HCT116 (cell line): ENCODE measurements at regions not wholly inside any gene's neighbourhood (a gene's known extent, or its start where the extent isn't known, plus 50 kb on each side); places are given as distances from the start of the nearest gene placed in this dataset.

Experiments
- ATAC-seq: fragments of 200-7000 bp; cut with Tn5 transposase; 2 replicates; pipeline ENCODE4 v1.9.1; 2020; ENCODE audit warnings: mild to moderate bottlenecking, moderate library complexity
- BruUV-seq: library from RNA; stranded (reverse); fragments of 400-500 nt; replicated peaks from 2 replicates; lab custom pipeline; 2021; lab: Mats Ljungman, UMichigan
- CTCF ChIA-PET: fragments of 300-600 bp; sonication (Branson Sonifier 250); formaldehyde crosslinking; loops from one replicate; lab custom pipeline; 2021; ENCODE audit warnings: antibody characterized with exemption; lab: Charles Lee
- POLR2A ChIA-PET: fragments of 300-600, 350-600 bp; sonication (Branson Sonifier 250); formaldehyde crosslinking; loops from one replicate; lab custom pipeline; 2021; ENCODE audit warnings: antibody characterized with exemption; lab: Charles Lee
- RAD21 ChIA-PET, 2 experiments: fragments of 300-600 bp; sonication (Branson Sonifier 250); formaldehyde crosslinking; loops; one replicate each; lab custom pipeline; 2023; ENCODE audit warnings: low total read pairs in 2 of 2; ENCODE audit not compliant: uncharacterized antibody in 2 of 2, unreplicated experiment in 2 of 2, low non-redundant PET in 1 of 2; lab: Charles Lee
- DNase-seq: peaks from one replicate; pipeline ENCODE4 v3.0.0-alpha.2; 2010; ENCODE audit warnings: low read depth, low spot score
- H2AFZ ChIP-seq: fragments of 200-600 bp; shearing (Covaris generic), sonication (generic); 2 replicates; pipeline ENCODE4 v1.6.1; 2017; ENCODE audit warnings: low read depth, mixed run types, mixed read lengths, antibody characterized with exemption, low read length; ENCODE audit not compliant: poor library complexity, severe bottlenecking
- H3K27ac ChIP-seq: 2 replicates; pipeline ENCODE4 v1.5.1; 2012; ENCODE audit warnings: low read depth, low read length
- H3K27me3 ChIP-seq: fragments of 200-600 bp; sonication (generic); 2 replicates; pipeline ENCODE4 v1.6.1; 2016; ENCODE audit warnings: mixed run types, low read length, mixed read lengths; ENCODE audit not compliant: insufficient read depth
- H3K36me3 ChIP-seq, 2 experiments: fragments of 200-500 bp in 1 of 2; fragments of 200-600 bp in 1 of 2; sonication (Bioruptor generic) in 1 of 2; sonication (generic) in 1 of 2; 2 replicates each; pipeline versions ENCODE4 v1.5.1 to v1.6.1; 2014 to 2016; ENCODE audit warnings: low read length in 2 of 2, inconsistent platforms in 1 of 2, mixed read lengths in 1 of 2, mixed run types in 1 of 2; ENCODE audit not compliant: insufficient read depth in 2 of 2, control insufficient read depth in 1 of 2
- H3K4me1 ChIP-seq, 2 experiments: fragments of 200-600 bp in 1 of 2; sonication (generic) in 1 of 2; 2 replicates each; pipeline versions ENCODE4 v1.5.1 to v1.6.1; 2012 to 2017; ENCODE audit warnings: low read length in 2 of 2, inconsistent platforms in 1 of 2, mild to moderate bottlenecking in 1 of 2, mixed read lengths in 1 of 2, mixed run types in 1 of 2, moderate library complexity in 1 of 2; ENCODE audit not compliant: insufficient read depth in 2 of 2, control insufficient read depth in 1 of 2
- H3K4me2 ChIP-seq: fragments of 200-600 bp; sonication (generic); 2 replicates; pipeline ENCODE4 v1.6.1; 2017; ENCODE audit warnings: mixed run types, low read length, mixed read lengths
- H3K4me3 ChIP-seq, 2 experiments: fragments of 200-600 bp in 1 of 2; sonication (generic) in 1 of 2; replicated peaks in 1 of 2; 2 replicates each; pipeline ENCODE4 v1.5.1; 2011 to 2016; ENCODE audit warnings: low read length in 2 of 2, control low read depth in 1 of 2, low read depth in 1 of 2, mild to moderate bottlenecking in 1 of 2, mixed read lengths in 1 of 2, mixed run types in 1 of 2
- H3K79me2 ChIP-seq: fragments of 200-600 bp; sonication (generic); 2 replicates; pipeline ENCODE4 v1.6.1; 2017; ENCODE audit warnings: mild to moderate bottlenecking, mixed run types, low read length, moderate library complexity, mixed read lengths; ENCODE audit not compliant: insufficient read depth
- H3K9ac ChIP-seq: fragments of 200-600 bp; sonication (generic); 2 replicates; pipeline ENCODE4 v1.6.1; 2016; ENCODE audit warnings: low read length, mixed read lengths
- H3K9me2 ChIP-seq: fragments of 200-600 bp; sonication (generic), shearing (Covaris generic); 2 replicates; pipeline ENCODE4 v1.6.1; 2017; ENCODE audit warnings: mixed run types, mild to moderate bottlenecking, moderate library complexity; ENCODE audit not compliant: insufficient read depth
- H3K9me3 ChIP-seq, 2 experiments: fragments of 200-500 bp in 1 of 2; fragments of 200-600 bp in 1 of 2; sonication (Bioruptor generic) in 1 of 2; sonication (generic) in 1 of 2; 2 replicates each; pipeline ENCODE4 v1.6.1; 2014 to 2017; ENCODE audit warnings: low read length in 2 of 2, mixed read lengths in 2 of 2, inconsistent platforms in 1 of 2, low read depth in 1 of 2, mild to moderate bottlenecking in 1 of 2, mixed run types in 1 of 2, moderate library complexity in 1 of 2; ENCODE audit not compliant: control insufficient read depth in 1 of 2, insufficient read depth in 1 of 2
- H4K20me1 ChIP-seq: fragments of 200-600 bp; sonication (generic), shearing (Covaris generic); 2 replicates; pipeline ENCODE4 v1.6.1; 2017; ENCODE audit warnings: mixed run types, mild to moderate bottlenecking, moderate library complexity; ENCODE audit not compliant: insufficient read depth
- CBX3 ChIP-seq: IDR thresholded peaks from 2 replicates; pipeline ENCODE4 v1.6.1; 2012; ENCODE audit warnings: low read depth
- CEBPB ChIP-seq: IDR thresholded peaks from 2 replicates; pipeline ENCODE4 v1.6.1; 2012; ENCODE audit warnings: low read depth
- CTCF ChIP-seq, 3 experiments: fragments of 200-600 bp in 1 of 3; sonication (generic) in 1 of 3; IDR thresholded peaks in 2 of 3; conservative IDR thresholded peaks in 1 of 3; 2 replicates each; pipeline ENCODE4 v1.5.1; 2012 to 2017; ENCODE audit warnings: low read depth in 2 of 3, low read length in 2 of 3, antibody characterized with exemption in 1 of 3, borderline replicate concordance in 1 of 3, control low read depth in 1 of 3, mild to moderate bottlenecking in 1 of 3, mixed read lengths in 1 of 3, mixed run types in 1 of 3, moderate library complexity in 1 of 3; ENCODE audit not compliant: insufficient read depth in 1 of 3
- FOSL1 ChIP-seq: IDR thresholded peaks from 2 replicates; pipeline ENCODE4 v1.6.1; 2012; ENCODE audit warnings: low read depth
- JUND ChIP-seq: IDR thresholded peaks from 2 replicates; pipeline ENCODE4 v1.6.1; 2012
- POLR2A ChIP-seq: IDR thresholded peaks from 2 replicates; pipeline ENCODE4 v1.7.0; 2011; ENCODE audit warnings: borderline replicate concordance; ENCODE audit not compliant: insufficient read depth, insufficient read length; ENCODE audit errors: extremely low read depth
- RAD21 ChIP-seq: IDR thresholded peaks from 2 replicates; pipeline ENCODE4 v1.6.1; 2012; ENCODE audit warnings: low read depth, mild to moderate bottlenecking
- SRF ChIP-seq: IDR thresholded peaks from 2 replicates; pipeline ENCODE4 v1.6.1; 2012; ENCODE audit warnings: low read depth
- intact Hi-C: fragments of 100-400 bp; cut with micrococcal nuclease; formaldehyde crosslinking; loops from 2 replicates; pipeline ENCODE4 v1.10.0; 2022
- TF ChIP-seq, protein P1 (sequence below): IDR thresholded peaks from 2 replicates; pipeline ENCODE4 v1.6.1; 2011; ENCODE audit warnings: mild to moderate bottlenecking, low read length, moderate library complexity; ENCODE audit not compliant: insufficient replicate concordance; ENCODE audit errors: extremely low read depth
- TF ChIP-seq, protein P2 (sequence below): IDR thresholded peaks from 2 replicates; pipeline ENCODE4 v1.6.1; 2012; ENCODE audit warnings: low read depth

- peak overlapping the region; percentile 96 for H2AFZ ChIP-seq
- H3K4me2 ChIP-seq = peak overlapping the region; percentile 47
- intact Hi-C loops = loop anchor here (1.0 to 10.0 kb wide), 3 partner anchors 567 to 1140 kb away; no protein-coding TSS in a partner anchor
These were observed 165.2 kb downstream of the SH3BP4 start for GRCh38 chr2:235116885-235117492.

More at GRCh38 chr2:235116885-235117492, 165.2 kb downstream of the SH3BP4 start:
- no peaks in the 10 kb centered on the region for H3K9me2 ChIP-seq
- no peaks in the 10 kb centered on the region for H4K20me1 ChIP-seq
- no peak overlapping the region for H3K27ac ChIP-seq
- no peaks in the 10 kb centered on the region for H3K79me2 ChIP-seq
- TF ChIP-seq, protein P1, sequence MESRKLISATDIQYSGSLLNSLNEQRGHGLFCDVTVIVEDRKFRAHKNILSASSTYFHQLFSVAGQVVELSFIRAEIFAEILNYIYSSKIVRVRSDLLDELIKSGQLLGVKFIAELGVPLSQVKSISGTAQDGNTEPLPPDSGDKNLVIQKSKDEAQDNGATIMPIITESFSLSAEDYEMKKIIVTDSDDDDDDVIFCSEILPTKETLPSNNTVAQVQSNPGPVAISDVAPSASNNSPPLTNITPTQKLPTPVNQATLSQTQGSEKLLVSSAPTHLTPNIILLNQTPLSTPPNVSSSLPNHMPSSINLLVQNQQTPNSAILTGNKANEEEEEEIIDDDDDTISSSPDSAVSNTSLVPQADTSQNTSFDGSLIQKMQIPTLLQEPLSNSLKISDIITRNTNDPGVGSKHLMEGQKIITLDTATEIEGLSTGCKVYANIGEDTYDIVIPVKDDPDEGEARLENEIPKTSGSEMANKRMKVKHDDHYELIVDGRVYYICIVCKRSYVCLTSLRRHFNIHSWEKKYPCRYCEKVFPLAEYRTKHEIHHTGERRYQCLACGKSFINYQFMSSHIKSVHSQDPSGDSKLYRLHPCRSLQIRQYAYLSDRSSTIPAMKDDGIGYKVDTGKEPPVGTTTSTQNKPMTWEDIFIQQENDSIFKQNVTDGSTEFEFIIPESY = no peak
- TF ChIP-seq FOSL1 (0 out of 2 replicates have a peak, but pooled peaks have one; percentile 6), JUND (no peak), SRF (no peak), CTCF (IDR thresholded peaks at IDR 0.05 in 2 of 3, conservative IDR thresholded peaks at IDR 0.05 in 1 of 3; ENCODE audit: borderline replicate concordance in 1 of 3, insufficient read depth in 1 of 3, low read depth in 2 of 3, low read length in 2 of 3) (peak; percentile 35 to 82 (median 76); a peak in 5 of 6 replicates), RAD21 (peak; percentile 92), POLR2A (no peak), CEBPB (no peak), CBX3 (no peak)
- TF ChIP-seq, protein P2, sequence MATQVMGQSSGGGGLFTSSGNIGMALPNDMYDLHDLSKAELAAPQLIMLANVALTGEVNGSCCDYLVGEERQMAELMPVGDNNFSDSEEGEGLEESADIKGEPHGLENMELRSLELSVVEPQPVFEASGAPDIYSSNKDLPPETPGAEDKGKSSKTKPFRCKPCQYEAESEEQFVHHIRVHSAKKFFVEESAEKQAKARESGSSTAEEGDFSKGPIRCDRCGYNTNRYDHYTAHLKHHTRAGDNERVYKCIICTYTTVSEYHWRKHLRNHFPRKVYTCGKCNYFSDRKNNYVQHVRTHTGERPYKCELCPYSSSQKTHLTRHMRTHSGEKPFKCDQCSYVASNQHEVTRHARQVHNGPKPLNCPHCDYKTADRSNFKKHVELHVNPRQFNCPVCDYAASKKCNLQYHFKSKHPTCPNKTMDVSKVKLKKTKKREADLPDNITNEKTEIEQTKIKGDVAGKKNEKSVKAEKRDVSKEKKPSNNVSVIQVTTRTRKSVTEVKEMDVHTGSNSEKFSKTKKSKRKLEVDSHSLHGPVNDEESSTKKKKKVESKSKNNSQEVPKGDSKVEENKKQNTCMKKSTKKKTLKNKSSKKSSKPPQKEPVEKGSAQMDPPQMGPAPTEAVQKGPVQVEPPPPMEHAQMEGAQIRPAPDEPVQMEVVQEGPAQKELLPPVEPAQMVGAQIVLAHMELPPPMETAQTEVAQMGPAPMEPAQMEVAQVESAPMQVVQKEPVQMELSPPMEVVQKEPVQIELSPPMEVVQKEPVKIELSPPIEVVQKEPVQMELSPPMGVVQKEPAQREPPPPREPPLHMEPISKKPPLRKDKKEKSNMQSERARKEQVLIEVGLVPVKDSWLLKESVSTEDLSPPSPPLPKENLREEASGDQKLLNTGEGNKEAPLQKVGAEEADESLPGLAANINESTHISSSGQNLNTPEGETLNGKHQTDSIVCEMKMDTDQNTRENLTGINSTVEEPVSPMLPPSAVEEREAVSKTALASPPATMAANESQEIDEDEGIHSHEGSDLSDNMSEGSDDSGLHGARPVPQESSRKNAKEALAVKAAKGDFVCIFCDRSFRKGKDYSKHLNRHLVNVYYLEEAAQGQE = no peak
- ChIA-PET RAD21 (interaction anchor here (0.7 to 1.8 kb wide), 12 partner anchors 10 to 1142 kb away, joined by 3 to 10 read pairs (median 5); no protein-coding TSS in a partner anchor), POLR2A (interaction anchor here (0.8 to 0.9 kb wide), 2 partner anchors 10 to 572 kb away, joined by 4 to 6 read pairs; no protein-coding TSS in a partner anchor), CTCF (interaction anchor here (0.6 to 2.7 kb wide), 39 partner anchors 8 to 1674 kb away, joined by 3 to 44 read pairs (median 4); no protein-coding TSS in a partner anchor)
- peak; percentile 32 for DNase-seq
- no peaks in the 10 kb centered on the region for H3K27me3 ChIP-seq
- no peak overlapping the region for H3K4me3 ChIP-seq
- peak; percentile 63 for ATAC-seq
- no peaks in the 10 kb centered on the region for H3K36me3 ChIP-seq
- 0 out of 4 replicates have a peak, but pooled peaks cover 0 to 4% of the 10 kb centered on the region in 2 experiments for H3K4me1 ChIP-seq
- BruUV-seq = no TSS peak
- no peak overlapping the region for H3K9ac ChIP-seq
- no peaks in the 10 kb centered on the region for H3K9me3 ChIP-seq
